HCT116 (cell line): ENCODE measurements at regions not wholly inside any gene's neighbourhood (a gene's known extent, or its start where the extent isn't known, plus 50 kb on each side); places are given as distances from the start of the nearest gene placed in this dataset.

Source experiments
- ATAC-seq: fragments of 200-7000 bp; cut with Tn5 transposase; 2 replicates; pipeline ENCODE4 v1.9.1; 2020; ENCODE audit warnings: mild to moderate bottlenecking, moderate library complexity
- BruUV-seq: library from RNA; stranded (reverse); fragments of 400-500 nt; replicated peaks from 2 replicates; lab custom pipeline; 2021; lab: Mats Ljungman, UMichigan
- CTCF ChIA-PET: fragments of 300-600 bp; sonication (Branson Sonifier 250); formaldehyde crosslinking; loops from one replicate; lab custom pipeline; 2021; ENCODE audit warnings: antibody characterized with exemption; lab: Charles Lee
- POLR2A ChIA-PET: fragments of 300-600, 350-600 bp; sonication (Branson Sonifier 250); formaldehyde crosslinking; loops from one replicate; lab custom pipeline; 2021; ENCODE audit warnings: antibody characterized with exemption; lab: Charles Lee
- RAD21 ChIA-PET, 2 experiments: fragments of 300-600 bp; sonication (Branson Sonifier 250); formaldehyde crosslinking; loops; one replicate each; lab custom pipeline; 2023; ENCODE audit warnings: low total read pairs in 2 of 2; ENCODE audit not compliant: uncharacterized antibody in 2 of 2, unreplicated experiment in 2 of 2, low non-redundant PET in 1 of 2; lab: Charles Lee
- DNase-seq: peaks from one replicate; pipeline ENCODE4 v3.0.0-alpha.2; 2010; ENCODE audit warnings: low read depth, low spot score
- H2AFZ ChIP-seq: fragments of 200-600 bp; shearing (Covaris generic), sonication (generic); 2 replicates; pipeline ENCODE4 v1.6.1; 2017; ENCODE audit warnings: low read depth, mixed run types, mixed read lengths, antibody characterized with exemption, low read length; ENCODE audit not compliant: poor library complexity, severe bottlenecking
- H3K27ac ChIP-seq: 2 replicates; pipeline ENCODE4 v1.5.1; 2012; ENCODE audit warnings: low read depth, low read length
- H3K27me3 ChIP-seq: fragments of 200-600 bp; sonication (generic); 2 replicates; pipeline ENCODE4 v1.6.1; 2016; ENCODE audit warnings: mixed run types, low read length, mixed read lengths; ENCODE audit not compliant: insufficient read depth
- H3K36me3 ChIP-seq, 2 experiments: fragments of 200-500 bp in 1 of 2; fragments of 200-600 bp in 1 of 2; sonication (Bioruptor generic) in 1 of 2; sonication (generic) in 1 of 2; 2 replicates each; pipeline versions ENCODE4 v1.5.1 to v1.6.1; 2014 to 2016; ENCODE audit warnings: low read length in 2 of 2, inconsistent platforms in 1 of 2, mixed read lengths in 1 of 2, mixed run types in 1 of 2; ENCODE audit not compliant: insufficient read depth in 2 of 2, control insufficient read depth in 1 of 2
- H3K4me1 ChIP-seq, 2 experiments: fragments of 200-600 bp in 1 of 2; sonication (generic) in 1 of 2; 2 replicates each; pipeline versions ENCODE4 v1.5.1 to v1.6.1; 2012 to 2017; ENCODE audit warnings: low read length in 2 of 2, inconsistent platforms in 1 of 2, mild to moderate bottlenecking in 1 of 2, mixed read lengths in 1 of 2, mixed run types in 1 of 2, moderate library complexity in 1 of 2; ENCODE audit not compliant: insufficient read depth in 2 of 2, control insufficient read depth in 1 of 2
- H3K4me2 ChIP-seq: fragments of 200-600 bp; sonication (generic); 2 replicates; pipeline ENCODE4 v1.6.1; 2017; ENCODE audit warnings: mixed run types, low read length, mixed read lengths
- H3K4me3 ChIP-seq, 2 experiments: fragments of 200-600 bp in 1 of 2; sonication (generic) in 1 of 2; replicated peaks in 1 of 2; 2 replicates each; pipeline ENCODE4 v1.5.1; 2011 to 2016; ENCODE audit warnings: low read length in 2 of 2, control low read depth in 1 of 2, low read depth in 1 of 2, mild to moderate bottlenecking in 1 of 2, mixed read lengths in 1 of 2, mixed run types in 1 of 2
- H3K79me2 ChIP-seq: fragments of 200-600 bp; sonication (generic); 2 replicates; pipeline ENCODE4 v1.6.1; 2017; ENCODE audit warnings: mild to moderate bottlenecking, mixed run types, low read length, moderate library complexity, mixed read lengths; ENCODE audit not compliant: insufficient read depth
- H3K9ac ChIP-seq: fragments of 200-600 bp; sonication (generic); 2 replicates; pipeline ENCODE4 v1.6.1; 2016; ENCODE audit warnings: low read length, mixed read lengths
- H3K9me2 ChIP-seq: fragments of 200-600 bp; sonication (generic), shearing (Covaris generic); 2 replicates; pipeline ENCODE4 v1.6.1; 2017; ENCODE audit warnings: mixed run types, mild to moderate bottlenecking, moderate library complexity; ENCODE audit not compliant: insufficient read depth
- H3K9me3 ChIP-seq, 2 experiments: fragments of 200-500 bp in 1 of 2; fragments of 200-600 bp in 1 of 2; sonication (Bioruptor generic) in 1 of 2; sonication (generic) in 1 of 2; 2 replicates each; pipeline ENCODE4 v1.6.1; 2014 to 2017; ENCODE audit warnings: low read length in 2 of 2, mixed read lengths in 2 of 2, inconsistent platforms in 1 of 2, low read depth in 1 of 2, mild to moderate bottlenecking in 1 of 2, mixed run types in 1 of 2, moderate library complexity in 1 of 2; ENCODE audit not compliant: control insufficient read depth in 1 of 2, insufficient read depth in 1 of 2
- H4K20me1 ChIP-seq: fragments of 200-600 bp; sonication (generic), shearing (Covaris generic); 2 replicates; pipeline ENCODE4 v1.6.1; 2017; ENCODE audit warnings: mixed run types, mild to moderate bottlenecking, moderate library complexity; ENCODE audit not compliant: insufficient read depth
- CEBPB ChIP-seq: IDR thresholded peaks from 2 replicates; pipeline ENCODE4 v1.6.1; 2012; ENCODE audit warnings: low read depth
- POLR2AphosphoS5 ChIP-seq: IDR thresholded peaks from 2 replicates; pipeline ENCODE4 v1.6.1; 2011; ENCODE audit warnings: mild to moderate bottlenecking, low read depth, low read length, moderate library complexity
- RAD21 ChIP-seq: IDR thresholded peaks from 2 replicates; pipeline ENCODE4 v1.6.1; 2012; ENCODE audit warnings: low read depth, mild to moderate bottlenecking
- SIN3A ChIP-seq: IDR thresholded peaks from 2 replicates; pipeline ENCODE4 v1.6.1; 2012; ENCODE audit warnings: low read depth
- SP1 ChIP-seq: IDR thresholded peaks from 2 replicates; pipeline ENCODE4 v1.6.1; 2012; ENCODE audit warnings: low read depth
- SRF ChIP-seq: IDR thresholded peaks from 2 replicates; pipeline ENCODE4 v1.6.1; 2012; ENCODE audit warnings: low read depth
- YY1 ChIP-seq: IDR thresholded peaks from 2 replicates; pipeline ENCODE4 v1.6.1; 2011; ENCODE audit warnings: low read length, low read depth, moderate library complexity, mild to moderate bottlenecking; ENCODE audit not compliant: insufficient replicate concordance; ENCODE audit errors: extremely low read depth
- ZNF274 ChIP-seq: fragments of 200-500 bp; sonication (Bioruptor generic); IDR thresholded peaks from 2 replicates; pipeline ENCODE4 v1.6.1; 2014; ENCODE audit warnings: mild to moderate bottlenecking, low read depth, low read length, inconsistent platforms
- intact Hi-C: fragments of 100-400 bp; cut with micrococcal nuclease; formaldehyde crosslinking; loops from 2 replicates; pipeline ENCODE4 v1.10.0; 2022
- TF ChIP-seq, protein P1 (sequence below): IDR thresholded peaks from 2 replicates; pipeline ENCODE4 v1.6.1; 2011; ENCODE audit warnings: mild to moderate bottlenecking, low read length, moderate library complexity; ENCODE audit not compliant: insufficient replicate concordance; ENCODE audit errors: extremely low read depth
- TF ChIP-seq, protein P2 (sequence below), 3 experiments: fragments of 200-600 bp in 1 of 3; sonication (generic) in 1 of 3; IDR thresholded peaks in 2 of 3; conservative IDR thresholded peaks in 1 of 3; 2 replicates each; pipeline ENCODE4 v1.5.1; 2012 to 2017; ENCODE audit warnings: low read depth in 2 of 3, low read length in 2 of 3, antibody characterized with exemption in 1 of 3, borderline replicate concordance in 1 of 3, control low read depth in 1 of 3, mild to moderate bottlenecking in 1 of 3, mixed read lengths in 1 of 3, mixed run types in 1 of 3, moderate library complexity in 1 of 3; ENCODE audit not compliant: insufficient read depth in 1 of 3

DNA sequence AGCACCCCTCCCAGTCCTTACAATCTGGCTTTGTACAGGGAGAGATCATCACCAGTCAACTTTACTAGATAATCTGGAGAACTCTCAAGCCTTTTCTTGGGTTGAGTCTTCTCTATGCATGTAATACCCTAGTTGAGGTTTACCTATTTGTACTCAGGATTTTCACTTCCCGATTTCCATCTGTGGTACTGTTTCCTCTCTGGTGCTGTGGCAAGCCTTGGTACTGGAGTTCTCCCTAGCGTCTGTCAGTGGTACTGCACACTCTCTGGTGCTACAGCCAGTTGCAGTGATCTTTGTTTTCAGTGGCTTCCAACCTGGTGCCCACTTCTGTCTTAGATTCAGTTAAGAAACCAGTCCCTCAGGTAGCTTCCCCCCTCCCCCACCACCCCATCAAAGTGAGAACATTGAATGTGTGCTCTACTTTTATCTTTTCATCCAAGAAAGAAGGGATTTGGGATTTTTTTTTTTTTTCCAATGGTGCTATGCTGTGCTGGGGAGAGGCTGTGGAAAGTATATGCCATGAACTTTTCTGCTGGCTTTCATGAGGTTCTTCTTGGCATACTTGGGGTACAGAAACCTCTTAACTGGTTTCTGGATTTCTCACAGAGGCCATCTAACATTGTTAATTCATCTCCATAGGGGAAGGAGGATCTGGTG lies 69.4 kb upstream of the EVL start:
- no peaks in the 10 kb centered on the region for H3K9me3 ChIP-seq
- no peaks in the 10 kb centered on the region for H3K27me3 ChIP-seq
- intact Hi-C loops, result no loop called here
- no peaks in the 10 kb centered on the region for H3K9me2 ChIP-seq
- H4K20me1 ChIP-seq, result no peaks in the 10 kb centered on the region
- DNase-seq, result peak; percentile 54
- no TSS peak for BruUV-seq
- no peak overlapping the region for H3K4me3 ChIP-seq
- ChIA-PET RAD21 (no interaction called here), POLR2A (no interaction called here), CTCF (no interaction called here)
- peak overlapping the region; percentile 8; the same call in 1 of the 2 replicates for H3K4me2 ChIP-seq
- peak; percentile 100 for ATAC-seq
- peak overlapping the region; percentile 55 for H2AFZ ChIP-seq
- H3K27ac ChIP-seq, result no peak overlapping the region
- TF ChIP-seq, protein P1, sequence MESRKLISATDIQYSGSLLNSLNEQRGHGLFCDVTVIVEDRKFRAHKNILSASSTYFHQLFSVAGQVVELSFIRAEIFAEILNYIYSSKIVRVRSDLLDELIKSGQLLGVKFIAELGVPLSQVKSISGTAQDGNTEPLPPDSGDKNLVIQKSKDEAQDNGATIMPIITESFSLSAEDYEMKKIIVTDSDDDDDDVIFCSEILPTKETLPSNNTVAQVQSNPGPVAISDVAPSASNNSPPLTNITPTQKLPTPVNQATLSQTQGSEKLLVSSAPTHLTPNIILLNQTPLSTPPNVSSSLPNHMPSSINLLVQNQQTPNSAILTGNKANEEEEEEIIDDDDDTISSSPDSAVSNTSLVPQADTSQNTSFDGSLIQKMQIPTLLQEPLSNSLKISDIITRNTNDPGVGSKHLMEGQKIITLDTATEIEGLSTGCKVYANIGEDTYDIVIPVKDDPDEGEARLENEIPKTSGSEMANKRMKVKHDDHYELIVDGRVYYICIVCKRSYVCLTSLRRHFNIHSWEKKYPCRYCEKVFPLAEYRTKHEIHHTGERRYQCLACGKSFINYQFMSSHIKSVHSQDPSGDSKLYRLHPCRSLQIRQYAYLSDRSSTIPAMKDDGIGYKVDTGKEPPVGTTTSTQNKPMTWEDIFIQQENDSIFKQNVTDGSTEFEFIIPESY, result no peak
- TF ChIP-seq, protein P2, sequence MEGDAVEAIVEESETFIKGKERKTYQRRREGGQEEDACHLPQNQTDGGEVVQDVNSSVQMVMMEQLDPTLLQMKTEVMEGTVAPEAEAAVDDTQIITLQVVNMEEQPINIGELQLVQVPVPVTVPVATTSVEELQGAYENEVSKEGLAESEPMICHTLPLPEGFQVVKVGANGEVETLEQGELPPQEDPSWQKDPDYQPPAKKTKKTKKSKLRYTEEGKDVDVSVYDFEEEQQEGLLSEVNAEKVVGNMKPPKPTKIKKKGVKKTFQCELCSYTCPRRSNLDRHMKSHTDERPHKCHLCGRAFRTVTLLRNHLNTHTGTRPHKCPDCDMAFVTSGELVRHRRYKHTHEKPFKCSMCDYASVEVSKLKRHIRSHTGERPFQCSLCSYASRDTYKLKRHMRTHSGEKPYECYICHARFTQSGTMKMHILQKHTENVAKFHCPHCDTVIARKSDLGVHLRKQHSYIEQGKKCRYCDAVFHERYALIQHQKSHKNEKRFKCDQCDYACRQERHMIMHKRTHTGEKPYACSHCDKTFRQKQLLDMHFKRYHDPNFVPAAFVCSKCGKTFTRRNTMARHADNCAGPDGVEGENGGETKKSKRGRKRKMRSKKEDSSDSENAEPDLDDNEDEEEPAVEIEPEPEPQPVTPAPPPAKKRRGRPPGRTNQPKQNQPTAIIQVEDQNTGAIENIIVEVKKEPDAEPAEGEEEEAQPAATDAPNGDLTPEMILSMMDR (IDR thresholded peaks at IDR 0.05 in 2 of 3, conservative IDR thresholded peaks at IDR 0.05 in 1 of 3; ENCODE audit: borderline replicate concordance in 1 of 3, insufficient read depth in 1 of 3, low read depth in 2 of 3, low read length in 2 of 3), result peak; percentile 47 to 94 (median 80); a peak in 5 of 6 replicates
- TF ChIP-seq RAD21 (peak; percentile 65; the same call in 1 of the 2 replicates), POLR2AphosphoS5 (no peak), CEBPB (no peak), YY1 (no peak), SP1 (no peak), SIN3A (no peak), ZNF274 (no peak), SRF (no peak)
- no peaks in the 10 kb centered on the region; a peak in 1 of 4 replicates for H3K4me1 ChIP-seq
- H3K9ac ChIP-seq, result no peak overlapping the region
- no peaks in the 10 kb centered on the region for H3K79me2 ChIP-seq
- no peaks in the 10 kb centered on the region for H3K36me3 ChIP-seq
